HFF-Myc (cell line): ENCODE measurements at regions not wholly inside any gene's neighbourhood (a gene's known extent, or its start where the extent isn't known, plus 50 kb on each side); places are given as distances from the start of the nearest gene placed in this dataset.

Source experiments
- DNase-seq: peaks from one replicate; pipeline ENCODE4 v3.0.0-alpha.2; 2011; ENCODE audit warnings: low read depth; ENCODE audit errors: extremely low read depth
- H3K4me3 ChIP-seq: replicated peaks from 2 replicates; pipeline ENCODE4 v1.5.1; 2011; ENCODE audit warnings: low read depth, mild to moderate bottlenecking, control low read depth, low read length
- CTCF ChIP-seq: IDR thresholded peaks from 2 replicates; pipeline ENCODE4 v1.5.1; 2012; ENCODE audit warnings: mild to moderate bottlenecking, low read depth, low read length, control low read depth; ENCODE audit errors: missing control alignments

DNA sequence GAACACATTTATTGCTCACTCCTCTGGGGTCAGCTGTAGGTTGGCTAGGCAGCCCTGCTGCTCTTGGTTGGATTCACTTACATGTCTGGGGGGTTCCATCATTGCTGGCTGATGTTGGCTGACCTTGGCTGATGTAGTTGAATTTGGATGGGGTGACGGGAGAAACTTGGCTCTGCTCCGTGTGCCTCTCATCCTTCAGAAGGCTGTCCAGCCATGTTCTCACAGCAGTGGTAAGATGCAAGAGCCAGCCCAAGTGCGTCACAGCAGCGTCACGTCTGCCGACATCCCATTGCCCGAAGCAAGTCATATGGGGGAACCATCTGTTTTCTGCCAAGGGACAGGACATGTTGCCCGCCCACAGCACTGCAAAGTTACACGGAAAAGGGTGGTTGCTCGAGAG is 613.5 kb downstream of the MATN1 start:
- TF ChIP-seq CTCF = no peak
- no peak overlapping the region for H3K4me3 ChIP-seq
- peak; percentile 27 for DNase-seq

- no peak for DNase-seq
- no peak overlapping the region for H3K4me3 ChIP-seq
- no peak for TF ChIP-seq CTCF
These were observed 615.2 kb downstream of the MATN1 start for GRCh38 chr1:30108186-30108585.

DNA sequence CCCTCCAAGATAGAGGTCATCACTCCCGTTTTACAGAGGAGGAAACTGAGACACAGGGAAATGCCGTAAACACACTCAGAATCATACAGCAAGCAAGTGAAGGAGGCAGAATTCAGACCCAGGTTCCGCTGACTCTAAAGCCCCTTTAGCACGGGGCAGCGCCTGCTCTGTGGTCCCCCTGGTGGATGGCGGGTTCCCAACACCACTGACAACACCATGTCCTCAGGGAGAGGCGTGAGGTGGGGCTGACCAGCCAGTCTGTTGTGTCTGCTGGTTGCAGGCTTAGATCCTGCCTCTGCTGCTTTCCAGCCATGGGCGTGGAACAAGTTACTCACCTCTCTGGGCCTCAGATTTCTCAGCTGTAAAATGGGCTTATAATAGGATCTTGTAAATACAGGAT is 617.3 kb downstream of the MATN1 start:
- H3K4me3 ChIP-seq = no peak overlapping the region
- peak; percentile 66 for TF ChIP-seq CTCF
- no peak for DNase-seq

DNA sequence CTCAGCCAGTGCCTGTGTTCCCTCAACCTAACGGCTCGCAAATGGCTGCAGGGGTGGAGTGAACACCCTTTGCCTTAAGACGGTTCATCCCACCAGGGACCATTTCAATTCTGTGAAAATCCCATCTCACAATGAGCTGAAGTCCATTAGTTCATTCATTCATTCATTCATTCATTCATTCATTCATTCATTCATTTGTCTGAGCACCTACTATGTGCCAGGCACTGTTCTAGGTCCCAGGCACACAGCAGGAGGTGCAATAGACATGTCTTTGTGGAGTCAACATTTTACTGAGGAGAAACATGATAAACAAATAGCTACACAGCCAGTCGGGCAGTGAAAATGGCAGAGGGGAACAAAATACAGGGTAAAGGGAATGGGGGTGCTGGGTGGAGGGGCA is 618.8 kb downstream of the MATN1 start:
- no peak for TF ChIP-seq CTCF
- no peak overlapping the region for H3K4me3 ChIP-seq
- DNase-seq = no peak

GRCh38 chr1:30103708-30104411 is 619.5 kb downstream of the MATN1 start:
- TF ChIP-seq CTCF = no peak
- no peak for DNase-seq
- H3K4me3 ChIP-seq = no peak overlapping the region

DNA sequence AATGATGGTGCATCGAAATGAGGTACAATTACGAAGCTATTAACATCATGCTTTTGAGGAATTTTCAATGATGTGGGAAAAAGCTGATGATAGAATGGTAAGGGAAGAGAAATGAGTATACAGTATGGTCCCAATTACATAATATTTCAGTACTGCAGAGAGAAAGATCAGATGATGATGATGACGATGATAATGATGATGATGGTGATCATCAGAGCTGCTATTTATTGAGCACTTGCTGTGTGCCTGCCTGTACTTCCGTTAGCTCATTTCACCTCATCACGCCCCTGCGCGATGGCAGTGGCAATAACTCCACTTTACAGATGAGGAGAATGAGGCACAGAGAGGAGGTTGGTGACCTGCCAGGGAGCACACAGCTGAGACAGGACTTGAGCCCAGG is 620.8 kb downstream of the MATN1 start:
- TF ChIP-seq CTCF = no peak
- no peak overlapping the region for H3K4me3 ChIP-seq

More for the DNA sequence above, 620.8 kb downstream of the MATN1 start:
- no peak for DNase-seq
